GM12872 (cell line): ENCODE measurements at regions not wholly inside any gene's neighbourhood (a gene's known extent, or its start where the extent isn't known, plus 50 kb on each side); places are given as distances from the start of the nearest gene placed in this dataset.

ENCODE experiments used
- TF ChIP-seq, protein P1 (sequence below): IDR thresholded peaks from 3 replicates; pipeline ENCODE4 v1.5.1; 2011; ENCODE audit warnings: low read depth, mild to moderate bottlenecking, low read length, moderate library complexity; ENCODE audit not compliant: insufficient read depth

DNA sequence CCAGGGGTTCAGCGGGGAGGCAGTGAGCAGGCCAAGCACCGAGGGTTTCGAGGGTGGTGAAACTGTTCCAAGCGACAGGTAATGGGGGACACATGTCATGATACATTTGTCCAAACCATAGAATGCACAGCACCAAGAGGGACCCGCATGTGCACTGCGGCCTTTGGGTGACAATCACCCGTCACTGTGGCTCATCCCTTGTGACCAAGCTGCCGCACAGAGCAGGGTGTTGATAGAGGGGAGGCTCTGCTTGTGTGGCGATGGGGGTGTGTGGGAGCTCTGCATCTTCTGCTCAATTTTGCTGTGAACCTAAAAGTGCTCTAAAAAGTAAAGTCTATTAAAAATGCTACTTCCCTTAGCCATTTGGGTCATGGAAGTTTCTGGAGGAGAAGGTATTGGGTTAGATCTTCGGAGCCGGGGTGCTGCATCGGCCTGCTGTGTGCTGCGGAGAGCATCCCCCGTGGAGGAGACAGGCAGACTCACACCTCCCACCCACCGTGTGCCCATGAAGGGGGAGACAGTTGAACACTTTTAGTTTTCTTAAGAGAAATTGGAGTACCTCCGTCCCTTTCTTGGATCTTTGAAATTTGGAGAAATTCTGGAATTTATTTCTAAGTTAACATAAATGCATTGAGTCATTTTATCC is 280.4 kb upstream of the IRX2 start:
- TF ChIP-seq, protein P1, sequence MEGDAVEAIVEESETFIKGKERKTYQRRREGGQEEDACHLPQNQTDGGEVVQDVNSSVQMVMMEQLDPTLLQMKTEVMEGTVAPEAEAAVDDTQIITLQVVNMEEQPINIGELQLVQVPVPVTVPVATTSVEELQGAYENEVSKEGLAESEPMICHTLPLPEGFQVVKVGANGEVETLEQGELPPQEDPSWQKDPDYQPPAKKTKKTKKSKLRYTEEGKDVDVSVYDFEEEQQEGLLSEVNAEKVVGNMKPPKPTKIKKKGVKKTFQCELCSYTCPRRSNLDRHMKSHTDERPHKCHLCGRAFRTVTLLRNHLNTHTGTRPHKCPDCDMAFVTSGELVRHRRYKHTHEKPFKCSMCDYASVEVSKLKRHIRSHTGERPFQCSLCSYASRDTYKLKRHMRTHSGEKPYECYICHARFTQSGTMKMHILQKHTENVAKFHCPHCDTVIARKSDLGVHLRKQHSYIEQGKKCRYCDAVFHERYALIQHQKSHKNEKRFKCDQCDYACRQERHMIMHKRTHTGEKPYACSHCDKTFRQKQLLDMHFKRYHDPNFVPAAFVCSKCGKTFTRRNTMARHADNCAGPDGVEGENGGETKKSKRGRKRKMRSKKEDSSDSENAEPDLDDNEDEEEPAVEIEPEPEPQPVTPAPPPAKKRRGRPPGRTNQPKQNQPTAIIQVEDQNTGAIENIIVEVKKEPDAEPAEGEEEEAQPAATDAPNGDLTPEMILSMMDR = no peak

DNA sequence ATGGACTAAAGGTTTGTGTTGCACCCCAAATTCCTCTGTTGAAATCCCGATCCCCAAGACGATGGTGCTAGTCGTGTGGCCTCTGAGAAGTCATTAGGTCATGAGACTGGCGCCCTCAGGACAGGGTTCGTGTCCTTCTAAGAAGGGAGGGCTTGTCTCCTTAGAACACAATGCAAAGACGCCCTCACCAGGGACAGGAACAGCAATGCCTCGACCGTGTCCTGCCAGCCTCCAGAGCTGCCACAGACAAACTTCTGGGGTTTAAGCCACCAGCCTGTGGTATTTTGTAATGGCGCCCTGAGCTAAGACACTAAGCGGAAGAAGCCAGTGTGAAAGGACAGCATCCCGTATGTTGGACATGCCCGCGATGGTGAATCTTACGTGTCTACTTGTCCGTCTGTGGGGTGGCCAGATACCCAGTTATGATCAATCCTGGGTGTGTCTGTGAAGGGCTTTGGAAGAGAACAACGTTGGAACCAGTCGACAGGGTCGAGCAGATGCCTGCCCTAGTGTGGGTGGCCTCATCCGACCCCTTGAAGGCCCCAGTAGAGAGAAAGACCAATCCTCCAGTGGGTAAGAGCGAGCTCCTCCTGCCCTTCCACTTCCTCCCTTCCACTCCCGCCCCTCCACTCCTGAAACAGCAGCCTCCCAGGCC is 279.2 kb upstream of the IRX2 start:
- TF ChIP-seq, protein P1 = no peak

DNA sequence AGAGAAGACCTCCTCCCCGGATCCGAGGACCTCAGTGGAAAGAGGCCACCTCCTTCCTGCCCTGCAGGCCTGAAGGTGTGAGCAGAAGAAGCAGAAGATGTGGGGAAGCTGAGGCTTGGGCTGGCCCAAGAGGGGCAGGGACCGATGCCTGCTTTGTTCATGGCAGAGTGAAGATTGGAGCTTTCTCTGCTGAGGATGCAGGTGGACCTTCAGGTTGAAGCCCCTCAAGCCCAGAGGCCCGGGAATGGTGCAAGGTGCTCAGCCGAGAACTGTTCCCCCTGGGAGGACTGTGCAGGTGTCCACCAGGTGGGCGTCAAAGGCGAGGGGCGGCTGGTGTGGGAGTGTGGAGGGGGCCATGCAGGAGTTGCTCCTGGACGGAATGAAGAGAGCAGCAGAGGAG is 277.9 kb upstream of the IRX2 start:
- TF ChIP-seq, protein P1 = no peak

DNA sequence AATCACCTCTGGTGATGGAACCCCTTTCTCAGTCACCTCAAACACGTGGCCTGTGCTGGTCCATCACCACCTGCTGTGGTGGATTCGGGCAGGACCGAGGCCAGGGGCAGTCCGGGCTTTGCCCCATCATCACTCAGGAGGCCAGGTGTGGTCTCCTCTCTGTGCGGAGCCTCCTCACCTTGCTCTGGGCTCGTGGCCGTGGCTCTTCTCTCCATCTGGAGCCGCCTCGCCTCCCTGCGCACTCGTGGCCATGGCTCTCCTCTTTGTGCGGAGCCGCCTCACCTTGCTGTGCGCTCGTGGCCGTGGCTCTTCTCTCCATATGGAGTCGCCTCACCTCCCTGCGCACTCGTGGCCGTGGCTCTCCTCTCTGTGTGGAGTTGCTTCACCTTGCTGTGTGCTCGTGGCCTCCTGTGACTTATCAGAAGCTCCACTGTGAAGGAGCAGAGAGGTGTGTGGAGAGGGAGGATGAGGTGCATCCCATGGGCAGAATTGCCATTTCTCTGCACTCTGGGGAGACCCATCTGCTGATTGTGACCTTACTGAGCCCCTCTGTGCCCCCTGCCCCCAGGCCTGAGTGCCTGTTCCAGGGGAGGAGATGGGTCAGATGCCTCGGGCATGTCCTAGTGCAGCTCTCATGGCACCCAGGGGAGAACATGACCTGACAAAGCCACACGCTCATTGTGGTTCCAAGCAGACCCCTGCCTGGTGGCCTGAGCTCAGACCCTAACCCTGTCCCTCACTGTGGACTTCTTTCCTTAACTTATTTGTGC is 276.6 kb upstream of the IRX2 start:
- TF ChIP-seq, protein P1 = no peak

DNA sequence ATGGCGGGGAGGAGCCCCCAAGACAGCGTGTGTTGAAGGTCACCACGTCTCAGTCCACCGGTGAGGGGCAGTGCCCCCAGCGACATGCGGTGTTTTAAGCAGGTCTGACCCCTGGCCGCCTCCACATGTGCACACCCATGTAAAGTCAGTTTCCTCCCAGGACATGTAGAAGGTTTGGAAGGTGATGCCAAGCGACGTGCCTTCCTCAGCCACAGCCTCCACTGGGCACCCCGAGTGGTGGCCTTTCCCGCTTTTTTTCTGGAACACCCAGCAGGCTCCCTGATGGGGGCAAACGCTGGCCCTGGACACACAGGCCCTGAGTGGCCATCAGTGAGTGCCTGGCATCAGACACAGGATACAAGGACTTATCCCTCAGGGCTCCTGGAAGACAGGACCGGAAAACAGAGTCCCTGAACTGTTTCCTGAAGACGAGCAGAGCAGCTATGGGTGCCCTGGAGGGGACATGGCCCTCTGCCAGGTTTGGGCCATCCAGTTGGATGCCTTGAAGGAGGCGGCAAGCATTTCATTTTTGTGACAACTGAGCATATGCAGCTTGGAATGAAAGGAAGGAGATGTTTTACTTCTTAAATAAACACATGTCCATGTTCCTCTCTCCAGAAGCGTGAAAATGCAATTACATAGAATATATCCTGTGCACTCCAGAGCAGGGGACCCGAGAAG is 275.8 kb upstream of the IRX2 start:
- TF ChIP-seq, protein P1 = no peak

DNA sequence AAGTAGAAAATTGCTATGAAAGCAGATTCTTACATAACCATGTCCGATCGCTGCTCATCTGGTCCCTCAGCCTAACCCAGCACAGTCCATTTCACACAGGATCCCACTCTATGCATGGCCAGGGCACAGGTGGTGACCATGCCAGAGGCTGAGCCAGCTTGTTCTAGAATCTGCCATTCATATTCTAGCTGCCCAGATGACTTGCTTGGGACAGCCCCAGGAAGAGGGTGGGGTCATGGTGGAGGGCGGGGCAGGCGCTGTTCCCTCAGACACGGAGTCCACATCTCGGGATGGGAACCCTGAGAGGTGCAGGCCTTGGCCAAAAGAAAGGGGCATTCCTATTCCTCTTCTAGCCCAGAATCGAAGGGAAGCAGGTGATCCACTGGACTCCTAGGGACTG is 275.2 kb upstream of the IRX2 start:
- TF ChIP-seq, protein P1 = no peak

DNA sequence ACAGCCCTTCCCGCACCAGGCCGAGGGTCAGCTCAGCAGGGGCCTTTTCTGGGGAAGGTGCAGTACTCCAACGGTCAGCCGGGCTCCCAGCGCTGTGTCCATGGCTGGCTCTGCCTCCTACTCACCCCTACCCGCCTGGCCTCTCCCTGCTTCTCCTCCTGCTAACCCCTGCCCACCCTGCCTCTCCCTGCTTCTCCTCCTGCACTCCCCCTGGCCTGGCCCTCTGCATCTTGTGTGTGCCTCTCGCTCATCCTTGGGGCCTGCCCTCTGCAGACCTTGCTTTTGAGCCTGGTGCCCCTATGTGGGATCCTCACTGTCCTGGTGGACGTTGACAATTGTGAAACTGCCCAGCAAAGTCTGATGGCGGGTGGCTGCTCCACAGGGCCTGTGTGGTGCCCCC is 274.6 kb upstream of the IRX2 start:
- TF ChIP-seq, protein P1 = no peak
